GM10266 (cell line): ENCODE measurements at regions not wholly inside any gene's neighbourhood (a gene's known extent, or its start where the extent isn't known, plus 50 kb on each side); places are given as distances from the start of the nearest gene placed in this dataset.

Experiments used
- DNase-seq: peaks from one replicate; pipeline ENCODE4 v3.0.0; 2012; ENCODE audit errors: extremely low spot score
- TF ChIP-seq, protein P1 (sequence below): IDR thresholded peaks from 2 replicates; pipeline ENCODE4 v1.5.1; 2012; ENCODE audit warnings: mild to moderate bottlenecking, low read depth; ENCODE audit not compliant: control insufficient read depth, insufficient read depth; ENCODE audit errors: missing control alignments

DNA sequence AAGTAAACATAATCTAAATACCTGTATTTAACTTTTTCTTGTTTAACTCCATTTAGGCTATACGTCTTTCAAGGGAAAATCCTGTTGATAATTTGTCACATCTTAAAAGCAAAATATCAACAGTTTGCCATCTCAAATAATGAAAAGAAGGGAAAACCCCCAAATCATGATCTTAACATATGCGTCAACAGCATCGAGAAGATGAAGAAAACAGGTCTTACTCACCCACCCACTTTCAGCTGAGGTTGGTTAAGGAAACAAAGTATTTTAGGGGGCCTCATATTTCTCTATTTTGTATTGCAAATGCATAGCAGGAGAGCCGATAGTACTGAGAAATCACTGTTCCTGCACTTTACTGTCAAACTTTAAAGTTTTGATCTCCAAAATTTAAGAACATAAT is 143.1 kb upstream of the COPS8 start:
- TF ChIP-seq, protein P1, sequence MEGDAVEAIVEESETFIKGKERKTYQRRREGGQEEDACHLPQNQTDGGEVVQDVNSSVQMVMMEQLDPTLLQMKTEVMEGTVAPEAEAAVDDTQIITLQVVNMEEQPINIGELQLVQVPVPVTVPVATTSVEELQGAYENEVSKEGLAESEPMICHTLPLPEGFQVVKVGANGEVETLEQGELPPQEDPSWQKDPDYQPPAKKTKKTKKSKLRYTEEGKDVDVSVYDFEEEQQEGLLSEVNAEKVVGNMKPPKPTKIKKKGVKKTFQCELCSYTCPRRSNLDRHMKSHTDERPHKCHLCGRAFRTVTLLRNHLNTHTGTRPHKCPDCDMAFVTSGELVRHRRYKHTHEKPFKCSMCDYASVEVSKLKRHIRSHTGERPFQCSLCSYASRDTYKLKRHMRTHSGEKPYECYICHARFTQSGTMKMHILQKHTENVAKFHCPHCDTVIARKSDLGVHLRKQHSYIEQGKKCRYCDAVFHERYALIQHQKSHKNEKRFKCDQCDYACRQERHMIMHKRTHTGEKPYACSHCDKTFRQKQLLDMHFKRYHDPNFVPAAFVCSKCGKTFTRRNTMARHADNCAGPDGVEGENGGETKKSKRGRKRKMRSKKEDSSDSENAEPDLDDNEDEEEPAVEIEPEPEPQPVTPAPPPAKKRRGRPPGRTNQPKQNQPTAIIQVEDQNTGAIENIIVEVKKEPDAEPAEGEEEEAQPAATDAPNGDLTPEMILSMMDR = no peak
- DNase-seq = no peak

DNA sequence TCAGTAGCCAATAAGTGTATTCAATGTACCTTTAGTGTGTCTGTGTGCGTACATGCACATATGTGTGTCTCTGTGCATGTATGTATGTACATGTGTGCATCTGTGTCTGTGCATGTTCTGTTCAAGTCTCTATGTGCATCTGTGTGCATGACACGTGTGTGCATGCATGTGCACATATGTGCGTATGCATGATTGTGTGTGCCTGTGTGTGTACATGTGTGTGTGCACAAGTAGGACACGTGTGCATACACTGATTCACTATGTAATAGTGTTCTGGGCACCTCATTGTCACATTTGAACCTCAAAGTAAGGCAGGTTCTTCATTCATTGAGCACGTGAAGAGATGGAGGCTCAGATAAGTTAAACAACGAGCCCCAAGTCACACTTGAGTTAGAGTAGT is 142.6 kb upstream of the COPS8 start:
- TF ChIP-seq, protein P1 = no peak
- DNase-seq = no peak

DNA sequence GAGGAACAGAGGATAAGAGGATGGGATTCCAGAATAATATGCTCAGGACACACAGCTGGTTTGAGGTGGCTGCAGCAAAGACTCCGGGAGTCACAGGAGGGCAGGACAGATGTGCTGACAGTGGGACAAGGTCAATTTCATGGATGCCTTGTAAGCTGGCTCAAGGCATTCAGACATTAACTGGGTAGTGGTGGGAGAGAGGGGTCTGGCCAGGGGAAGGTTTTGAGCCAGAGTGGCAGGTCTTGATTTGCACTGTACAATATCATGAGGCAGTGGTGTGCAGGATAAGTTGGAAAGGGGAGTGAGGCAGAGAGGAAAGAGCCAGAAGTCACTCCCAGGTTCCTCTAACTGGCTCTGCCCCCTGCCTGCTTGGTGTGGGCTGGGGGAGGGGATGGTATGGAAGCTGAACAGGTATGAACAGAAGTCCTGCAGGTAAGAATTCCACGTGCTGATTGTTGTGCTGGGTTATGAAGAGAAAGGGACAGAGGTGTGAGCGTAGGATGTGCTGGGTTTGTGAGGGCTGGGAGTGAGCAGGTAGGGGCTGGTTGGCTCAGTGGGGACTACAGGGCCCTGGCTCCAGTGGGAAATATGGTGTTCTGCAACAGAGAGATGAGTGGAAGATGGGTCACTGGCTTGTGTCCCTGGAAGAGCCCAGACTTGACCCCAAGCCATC is 141.7 kb upstream of the COPS8 start:
- TF ChIP-seq, protein P1 = no peak

DNA sequence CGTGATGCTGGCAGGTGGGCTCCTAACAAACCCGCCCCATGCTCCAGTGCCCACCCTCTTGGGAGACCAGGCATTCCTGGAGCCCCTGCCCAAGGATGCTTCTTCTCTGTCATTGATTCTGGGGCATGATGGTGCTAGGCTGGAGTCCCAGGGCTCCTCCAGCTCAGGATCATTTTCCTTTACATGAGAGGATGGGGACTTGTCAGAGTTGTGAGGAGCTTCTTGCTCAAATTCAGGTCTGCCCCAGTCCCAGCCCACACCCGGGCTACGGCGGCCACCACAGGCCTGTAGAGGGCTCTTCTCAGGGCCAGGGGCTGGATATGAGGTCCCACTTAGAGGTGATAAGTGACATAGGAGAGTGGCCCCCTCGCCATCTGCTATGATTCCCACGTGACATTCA is 141.1 kb upstream of the COPS8 start:
- DNase-seq = no peak
- TF ChIP-seq, protein P1 = no peak

More for the DNA sequence above, 141.7 kb upstream of the COPS8 start:
- DNase-seq = no peak

DNA sequence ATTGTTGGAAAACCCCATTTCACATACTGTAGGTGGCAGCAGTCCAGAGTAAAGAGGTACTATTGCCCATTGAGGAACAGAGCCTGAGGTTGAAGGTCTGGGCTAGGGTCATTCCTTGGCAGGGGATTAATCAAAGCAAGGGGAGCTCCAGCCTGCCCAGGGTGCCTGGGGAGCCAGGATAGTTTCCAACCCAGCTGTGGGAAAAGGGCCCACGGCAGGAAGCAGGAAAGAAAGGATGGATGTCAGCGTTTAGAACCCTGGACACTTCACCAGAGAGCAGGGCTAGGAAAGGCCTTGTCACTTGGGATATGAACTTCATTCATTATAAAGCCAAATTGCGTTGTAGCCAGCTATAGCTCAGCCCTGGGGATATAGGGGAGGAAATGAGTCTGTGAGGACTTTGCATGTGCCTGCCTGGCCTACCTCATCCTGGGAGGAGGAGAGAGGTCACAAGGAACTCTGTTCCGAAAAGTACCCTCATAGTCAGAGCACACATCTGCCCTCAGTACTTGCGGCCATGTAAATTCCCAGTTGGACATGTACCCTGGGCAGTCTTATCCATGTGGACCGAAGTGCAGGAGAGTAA is 140.2 kb upstream of the COPS8 start:
- DNase-seq = no peak
- TF ChIP-seq, protein P1 = no peak

DNA sequence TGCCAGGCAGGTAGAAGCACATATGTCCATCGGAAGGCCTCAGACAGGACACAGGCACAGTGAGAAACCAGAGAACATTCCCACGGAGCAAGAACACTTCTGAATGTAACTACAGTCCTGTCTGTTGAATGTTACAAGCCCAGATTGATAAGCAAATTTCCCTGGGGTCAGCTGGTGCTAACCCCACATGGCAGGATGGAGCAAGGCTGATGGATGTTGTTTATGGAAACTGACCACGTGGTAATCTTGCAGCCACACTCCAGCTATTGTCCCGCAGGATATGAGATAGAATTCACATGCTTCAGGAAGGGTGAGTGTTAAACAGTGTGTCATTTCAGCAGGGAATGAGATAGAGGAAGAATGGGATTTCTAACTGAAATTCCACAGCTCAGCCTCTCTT is 138.8 kb upstream of the COPS8 start:
- no peak for DNase-seq
- TF ChIP-seq, protein P1 = no peak

DNA sequence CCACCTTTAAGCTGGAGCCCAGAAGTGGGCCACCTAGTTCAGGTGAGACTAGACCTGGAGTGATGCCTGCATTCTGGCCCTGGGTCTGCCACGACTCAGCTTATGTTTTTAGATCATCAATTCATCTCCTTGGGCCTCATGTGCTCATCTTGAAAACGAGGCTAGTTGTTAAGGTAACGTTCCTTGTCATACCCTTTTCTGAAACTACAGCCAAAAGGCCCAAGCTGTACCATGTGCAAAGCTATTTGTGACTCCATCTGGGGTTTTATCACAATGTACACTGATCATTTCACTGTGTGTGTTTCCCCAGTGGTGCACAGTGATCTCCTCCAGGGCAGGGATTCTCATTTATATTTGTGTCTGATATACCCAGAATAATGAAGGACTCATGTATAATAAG is 138.4 kb upstream of the COPS8 start:
- TF ChIP-seq, protein P1 = no peak
- DNase-seq = no peak
